GM23338 (cell line): ENCODE measurements at regions not wholly inside any gene's neighbourhood (a gene's known extent, or its start where the extent isn't known, plus 50 kb on each side); places are given as distances from the start of the nearest gene placed in this dataset.

Experiments
- CREB1 ChIP-seq: fragments of 250-450 bp; sonication (Bioruptor Pico); IDR thresholded peaks from 2 replicates; pipeline ENCODE4 v1.5.0; 2020; ENCODE audit warnings: low read depth, mild to moderate bottlenecking, moderate library complexity
- CTCF ChIP-seq, 2 experiments: fragments of 200-600 bp in 1 of 2; sonication (generic) in 1 of 2; conservative IDR thresholded peaks; 2 replicates each; pipeline versions ENCODE4 v1.5.1 to v1.6.1; 2016 to 2017; ENCODE audit warnings: antibody characterized with exemption in 2 of 2, low read depth in 2 of 2, mild to moderate bottlenecking in 2 of 2, moderate library complexity in 1 of 2
- EZH2 ChIP-seq: fragments of 200-600 bp; sonication (generic); IDR thresholded peaks from one replicate; pipeline ENCODE4 v1.8.0; 2017; ENCODE audit warnings: antibody characterized with exemption, mild to moderate bottlenecking, low read depth; ENCODE audit not compliant: unreplicated experiment
- EZH2phosphoT487 ChIP-seq: fragments of 200-600 bp; sonication (generic); IDR thresholded peaks from one replicate; pipeline ENCODE4 v1.8.1; 2018; ENCODE audit warnings: antibody characterized with exemption; ENCODE audit not compliant: unreplicated experiment
- JUNB ChIP-seq: IDR thresholded peaks from one replicate; pipeline ENCODE4 v1.6.1; 2016; ENCODE audit warnings: antibody characterized with exemption; ENCODE audit not compliant: unreplicated experiment
- POLR2AphosphoS5 ChIP-seq: IDR thresholded peaks from 2 replicates; pipeline ENCODE4 v1.6.1; 2016; ENCODE audit warnings: antibody characterized with exemption, low read depth
- REST ChIP-seq: IDR thresholded peaks from one replicate; pipeline ENCODE4 v1.6.1; 2018; ENCODE audit warnings: antibody characterized with exemption; ENCODE audit not compliant: unreplicated experiment
- STAT1 ChIP-seq: IDR thresholded peaks from one replicate; pipeline ENCODE4 v1.6.1; 2016; ENCODE audit warnings: antibody characterized with exemption; ENCODE audit not compliant: unreplicated experiment
- ZNF114 ChIP-seq: fragments of 250-450 bp; sonication (Bioruptor Pico); IDR thresholded peaks from 2 replicates; pipeline ENCODE4 v1.5.0; 2020; ENCODE audit warnings: mild to moderate bottlenecking, moderate library complexity

GRCh38 chr5:67771221-67771620 is 444.3 kb upstream of the PIK3R1 start:
- TF ChIP-seq REST (no peak), CTCF (conservative IDR thresholded peaks at IDR 0.05; ENCODE audit: low read depth in 2 of 2) (no peak), EZH2 (no peak), JUNB (no peak), EZH2phosphoT487 (no peak), POLR2AphosphoS5 (no peak), ZNF114 (CRISPR knock-in tag) (no peak), STAT1 (no peak), CREB1 (CRISPR knock-in tag) (no peak)
